Stimulated activated CD4-positive, alpha-beta T cell treated with anti-CD3 and anti-CD28 coated beads, Interleukin-1b, Interleukin-23, amount 100 ng/mL, for 48 hours (primary cell): ENCODE measurements at regions not wholly inside any gene's neighbourhood (a gene's known extent, or its start where the extent isn't known, plus 50 kb on each side); places are given as distances from the start of the nearest gene placed in this dataset.

Experiments used
- DNase-seq: peaks from one replicate; pipeline ENCODE4 v3.0.0-alpha.2; 2020

GRCh38 chr6:91141346-91141745, 554.5 kb upstream of the MAP3K7 start:
- no peak for DNase-seq

GRCh38 chr6:91140449-91140848, 553.6 kb upstream of the MAP3K7 start:
- DNase-seq: no peak

- no peak for DNase-seq
These were observed 550.4 kb upstream of the MAP3K7 start for GRCh38 chr6:91137286-91137685.

GRCh38 chr6:91135406-91136103, 548.7 kb upstream of the MAP3K7 start:
- no peak for DNase-seq

- no peak for DNase-seq
These were observed 545.6 kb upstream of the MAP3K7 start for GRCh38 chr6:91132461-91132860.

- DNase-seq: no peak
These were observed 543.3 kb upstream of the MAP3K7 start for GRCh38 chr6:91130126-91130525.

GRCh38 chr6:91127752-91128151, 540.9 kb upstream of the MAP3K7 start:
- DNase-seq: no peak

GRCh38 chr6:91126876-91127275, 540.0 kb upstream of the MAP3K7 start:
- DNase-seq: no peak

- DNase-seq: no peak
These were observed 530.7 kb upstream of the MAP3K7 start for GRCh38 chr6:91117550-91117949.

- DNase-seq: no peak
These were observed 527.3 kb upstream of the MAP3K7 start for GRCh38 chr6:91114123-91114708.

GRCh38 chr6:91106083-91106482, 519.2 kb upstream of the MAP3K7 start:
- no peak for DNase-seq

- no peak for DNase-seq
These were observed 518.7 kb upstream of the MAP3K7 start for GRCh38 chr6:91105532-91105931.

GRCh38 chr6:91099479-91099878, 512.6 kb upstream of the MAP3K7 start:
- no peak for DNase-seq

- DNase-seq: no peak
These were observed 511.1 kb upstream of the MAP3K7 start for GRCh38 chr6:91098006-91098405.

GRCh38 chr6:91097364-91097763, 510.5 kb upstream of the MAP3K7 start:
- no peak for DNase-seq

GRCh38 chr6:91094806-91095475, 508.1 kb upstream of the MAP3K7 start:
- no peak for DNase-seq

GRCh38 chr6:91094341-91094740, 507.5 kb upstream of the MAP3K7 start:
- DNase-seq: no peak

- no peak for DNase-seq
These were observed 502.1 kb upstream of the MAP3K7 start for GRCh38 chr6:91088976-91089375.

- DNase-seq: no peak
These were observed 501.6 kb upstream of the MAP3K7 start for GRCh38 chr6:91088515-91088914.

GRCh38 chr6:91087908-91088307, 501.0 kb upstream of the MAP3K7 start:
- DNase-seq: no peak

- DNase-seq: no peak
These were observed 496.3 kb upstream of the MAP3K7 start for GRCh38 chr6:91083211-91083610.

- DNase-seq: no peak
These were observed 495.5 kb upstream of the MAP3K7 start for GRCh38 chr6:91082311-91082832.

- DNase-seq: no peak
These were observed 494.7 kb upstream of the MAP3K7 start for GRCh38 chr6:91081452-91082067.

- DNase-seq: no peak
These were observed 494.0 kb upstream of the MAP3K7 start for GRCh38 chr6:91080871-91081270.
